HFF-Myc (cell line): ENCODE measurements at regions not wholly inside any gene's neighbourhood (a gene's known extent, or its start where the extent isn't known, plus 50 kb on each side); places are given as distances from the start of the nearest gene placed in this dataset.
"Not testable (repeated sequence)": the region's sequence is repeated elsewhere in the genome, so short reads cannot be mapped to it uniquely, and the experiment has no call there.

Source experiments
- DNase-seq: peaks from one replicate; pipeline ENCODE4 v3.0.0-alpha.2; 2011; ENCODE audit warnings: low read depth; ENCODE audit errors: extremely low read depth
- H3K4me3 ChIP-seq: replicated peaks from 2 replicates; pipeline ENCODE4 v1.5.1; 2011; ENCODE audit warnings: low read depth, mild to moderate bottlenecking, control low read depth, low read length
- TF ChIP-seq, protein P1 (sequence below): IDR thresholded peaks from 2 replicates; pipeline ENCODE4 v1.5.1; 2012; ENCODE audit warnings: mild to moderate bottlenecking, low read depth, low read length, control low read depth; ENCODE audit errors: missing control alignments

DNA sequence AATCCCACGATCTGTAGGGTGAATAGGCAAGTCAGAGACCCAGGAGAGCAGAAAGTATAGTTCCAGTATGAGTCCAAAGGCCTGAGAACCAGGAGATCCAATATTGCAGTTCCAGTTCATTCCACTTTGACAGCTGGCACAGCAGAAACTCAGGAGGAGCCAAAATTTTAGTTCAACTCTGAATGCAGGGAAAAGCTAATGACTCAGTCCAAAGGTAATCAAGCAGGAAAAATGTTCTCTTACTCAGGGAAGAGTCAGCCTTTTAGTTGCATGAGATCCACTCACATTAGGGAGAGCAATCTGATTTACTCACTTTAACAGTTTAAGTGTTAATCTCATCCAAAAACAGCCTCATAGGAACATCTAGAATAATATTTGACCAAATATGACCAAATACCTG is 130.2 kb upstream of the LRFN5 start:
- TF ChIP-seq, protein P1, sequence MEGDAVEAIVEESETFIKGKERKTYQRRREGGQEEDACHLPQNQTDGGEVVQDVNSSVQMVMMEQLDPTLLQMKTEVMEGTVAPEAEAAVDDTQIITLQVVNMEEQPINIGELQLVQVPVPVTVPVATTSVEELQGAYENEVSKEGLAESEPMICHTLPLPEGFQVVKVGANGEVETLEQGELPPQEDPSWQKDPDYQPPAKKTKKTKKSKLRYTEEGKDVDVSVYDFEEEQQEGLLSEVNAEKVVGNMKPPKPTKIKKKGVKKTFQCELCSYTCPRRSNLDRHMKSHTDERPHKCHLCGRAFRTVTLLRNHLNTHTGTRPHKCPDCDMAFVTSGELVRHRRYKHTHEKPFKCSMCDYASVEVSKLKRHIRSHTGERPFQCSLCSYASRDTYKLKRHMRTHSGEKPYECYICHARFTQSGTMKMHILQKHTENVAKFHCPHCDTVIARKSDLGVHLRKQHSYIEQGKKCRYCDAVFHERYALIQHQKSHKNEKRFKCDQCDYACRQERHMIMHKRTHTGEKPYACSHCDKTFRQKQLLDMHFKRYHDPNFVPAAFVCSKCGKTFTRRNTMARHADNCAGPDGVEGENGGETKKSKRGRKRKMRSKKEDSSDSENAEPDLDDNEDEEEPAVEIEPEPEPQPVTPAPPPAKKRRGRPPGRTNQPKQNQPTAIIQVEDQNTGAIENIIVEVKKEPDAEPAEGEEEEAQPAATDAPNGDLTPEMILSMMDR = no peak
- H3K4me3 ChIP-seq = no peak overlapping the region
- DNase-seq = no peak

- no peak overlapping the region for H3K4me3 ChIP-seq
- DNase-seq = no peak
- TF ChIP-seq, protein P1 = no peak
Observed at GRCh38 chr14:41461380-41461779, 145.3 kb upstream of the LRFN5 start.

DNA sequence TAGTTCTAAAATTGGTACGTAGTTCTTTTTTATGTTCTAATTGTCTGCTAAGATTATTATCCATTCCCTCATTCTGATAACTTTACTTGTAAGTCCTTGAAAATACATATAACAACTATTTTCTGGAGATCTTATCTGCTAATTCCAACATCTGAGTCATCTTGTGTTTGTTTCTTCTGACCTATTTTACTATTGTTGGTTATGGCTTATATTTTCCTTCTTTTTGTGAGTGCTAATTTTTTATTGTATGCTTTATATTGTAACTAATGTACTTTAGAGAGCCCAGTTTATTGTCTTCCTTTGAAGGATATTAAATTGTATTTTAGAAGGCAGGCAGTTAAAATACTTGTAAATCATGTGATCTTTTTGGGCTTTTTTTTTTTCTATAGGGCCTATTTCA is 149.3 kb upstream of the LRFN5 start:
- TF ChIP-seq, protein P1 = no peak
- no peak overlapping the region for H3K4me3 ChIP-seq
- no peak for DNase-seq

DNA sequence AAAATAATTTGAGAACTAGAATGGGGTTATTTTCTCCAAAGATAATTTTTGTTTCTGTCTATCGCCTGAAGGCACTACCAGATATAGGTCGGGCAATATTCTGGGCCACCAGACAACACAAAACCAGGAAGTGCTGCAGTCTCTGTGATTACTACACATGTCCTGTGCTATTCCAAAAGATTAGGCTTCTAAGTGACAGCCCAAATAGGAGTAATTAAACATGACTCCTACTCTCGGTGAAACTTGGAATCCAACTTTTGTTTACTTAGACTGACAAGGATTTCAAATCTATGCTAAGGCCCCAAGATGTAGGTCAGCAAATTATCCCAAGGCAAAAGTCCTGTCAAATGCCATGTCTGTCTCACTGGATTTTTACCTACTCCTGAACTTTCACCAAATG is 157.6 kb upstream of the LRFN5 start:
- H3K4me3 ChIP-seq = no peak overlapping the region
- DNase-seq = no peak
- TF ChIP-seq, protein P1 = no peak

DNA sequence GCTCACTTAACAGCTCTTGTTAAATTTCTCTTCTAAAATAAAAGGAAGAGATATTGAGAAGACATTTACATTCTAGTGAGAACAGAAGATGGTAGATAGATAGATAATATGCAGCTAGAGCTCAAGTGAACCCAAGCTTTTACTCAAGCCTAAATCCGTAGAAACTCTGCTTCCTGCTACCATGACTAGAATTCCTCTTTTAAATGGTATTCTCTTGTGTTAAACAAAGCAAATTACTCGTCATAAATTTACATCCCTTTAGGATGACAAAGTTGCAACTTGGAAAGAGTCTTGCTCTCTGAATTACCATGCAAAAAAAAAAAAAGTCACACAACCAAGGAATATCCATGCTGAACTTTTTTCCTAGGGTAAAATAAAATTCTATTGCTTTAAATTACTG is 160.7 kb upstream of the LRFN5 start:
- no peak for DNase-seq
- TF ChIP-seq, protein P1 = no peak
- no peak overlapping the region for H3K4me3 ChIP-seq

- TF ChIP-seq, protein P1 = no peak
- no peak overlapping the region for H3K4me3 ChIP-seq
- no peak for DNase-seq
Observed at GRCh38 chr14:41423503-41423902, 183.2 kb upstream of the LRFN5 start.

- H3K4me3 ChIP-seq, DNase-seq: not testable (repeated sequence)
Observed at GRCh38 chr14:41421308-41421707, 185.4 kb upstream of the LRFN5 start.
